ENCODE measurements at regions not wholly inside any gene's neighbourhood (a gene's known extent, or its start where the extent isn't known, plus 50 kb on each side); places are given as distances from the start of the nearest gene placed in this dataset.

DNA sequence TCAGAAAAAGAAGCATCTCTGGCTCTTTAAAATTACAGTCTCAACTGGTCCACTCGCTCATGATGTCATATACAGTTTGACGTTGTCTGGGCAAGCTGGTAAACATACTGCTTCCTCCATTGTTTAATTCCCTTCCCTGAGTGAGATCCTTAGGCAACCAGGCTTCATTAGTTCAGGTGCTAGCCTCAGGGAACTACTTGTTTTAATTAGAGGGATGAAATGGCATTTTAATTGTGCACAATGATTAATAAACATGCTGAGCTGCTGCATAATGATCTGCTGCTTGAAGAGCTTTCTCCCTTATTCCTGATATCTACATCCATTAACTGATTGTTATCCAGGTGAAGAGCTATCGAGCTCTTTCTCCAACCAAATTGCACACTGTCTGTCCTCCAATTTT is 195.6 kb upstream of the ETAA1 start:
- no peak for FAIRE-seq
- TF ChIP-seq POLR2A (IDR thresholded peaks at IDR 0.05; ENCODE audit: low read depth, low read length), result no peak
- DNase-seq (ENCODE audit: insufficient read length, low spot score), result no peak

GRCh38 chr2:67204349-67204748 is 192.8 kb upstream of the ETAA1 start:
- no peak for FAIRE-seq
- TF ChIP-seq POLR2A (IDR thresholded peaks at IDR 0.05; ENCODE audit: low read depth, low read length), result no peak

GRCh38 chr2:67208887-67209500 is 188.1 kb upstream of the ETAA1 start:
- FAIRE-seq (no peak), DNase-seq (ENCODE audit: insufficient read length, low spot score) (no peak)
- no peak for TF ChIP-seq POLR2A (IDR thresholded peaks at IDR 0.05; ENCODE audit: low read depth, low read length)

More at GRCh38 chr2:67204349-67204748, 192.8 kb upstream of the ETAA1 start:
- DNase-seq (ENCODE audit: insufficient read length, low spot score), result no peak

DNA sequence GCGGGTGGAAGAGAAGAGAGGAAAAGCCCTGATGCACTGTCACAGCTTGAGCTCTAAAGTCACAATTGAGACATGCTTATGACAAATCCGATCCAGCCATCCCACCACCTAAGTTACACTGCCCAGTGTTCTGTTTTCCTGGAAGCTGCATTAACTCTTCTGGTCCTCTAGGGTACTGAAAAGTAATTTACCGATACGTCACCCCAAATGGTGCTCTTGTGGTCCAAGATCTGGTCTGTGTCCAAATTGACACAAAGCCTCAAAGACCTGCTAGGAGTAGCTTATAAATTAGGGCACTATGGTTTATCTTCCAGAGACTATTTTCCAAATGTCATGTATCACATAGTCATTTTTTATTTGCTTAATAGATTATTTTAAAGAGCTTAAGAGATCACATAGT is 186.7 kb upstream of the ETAA1 start:
- DNase-seq (ENCODE audit: insufficient read length, low spot score) (no peak), FAIRE-seq (no peak)
- no peak for TF ChIP-seq POLR2A (IDR thresholded peaks at IDR 0.05; ENCODE audit: low read depth, low read length)

GRCh38 chr2:67212203-67212602 is 184.9 kb upstream of the ETAA1 start:
- no peak for TF ChIP-seq POLR2A (IDR thresholded peaks at IDR 0.05; ENCODE audit: low read depth, low read length)
- DNase-seq (ENCODE audit: insufficient read length, low spot score), result no peak

GRCh38 chr2:67213270-67213670 is 183.9 kb upstream of the ETAA1 start:
- FAIRE-seq, result no peak
- DNase-seq (ENCODE audit: insufficient read length, low spot score), result no peak
- no peak for TF ChIP-seq POLR2A (IDR thresholded peaks at IDR 0.05; ENCODE audit: low read depth, low read length)

More at GRCh38 chr2:67212203-67212602, 184.9 kb upstream of the ETAA1 start:
- no peak for FAIRE-seq

GRCh38 chr2:67213677-67214402 is 183.3 kb upstream of the ETAA1 start:
- FAIRE-seq (no peak), DNase-seq (ENCODE audit: insufficient read length, low spot score) (no peak)
- TF ChIP-seq POLR2A (IDR thresholded peaks at IDR 0.05; ENCODE audit: low read depth, low read length), result no peak

DNA sequence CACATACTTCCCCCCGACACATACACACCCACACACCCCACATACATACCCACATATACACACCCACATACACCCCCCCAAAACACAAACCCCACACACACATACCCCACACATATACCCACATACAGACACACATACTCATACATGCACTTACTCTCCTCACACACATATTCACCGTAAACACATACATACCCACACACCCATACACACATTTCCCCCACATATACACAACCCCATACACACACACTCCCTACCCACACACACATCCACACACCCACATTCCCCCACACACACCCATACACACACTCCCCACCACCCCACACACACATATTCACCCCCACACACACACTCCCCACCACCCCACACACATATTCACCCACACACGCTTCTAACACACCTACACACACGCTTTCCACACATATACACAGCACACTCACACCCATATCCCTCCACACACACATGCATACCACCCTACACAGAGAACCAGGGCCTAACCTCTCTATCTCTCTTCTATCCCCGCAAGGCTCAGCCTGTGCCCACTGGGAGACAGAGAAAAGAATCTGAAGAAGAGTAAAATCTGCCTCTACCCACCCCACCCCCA is 182.4 kb upstream of the ETAA1 start:
- DNase-seq (ENCODE audit: insufficient read length, low spot score), result no peak
- TF ChIP-seq POLR2A (IDR thresholded peaks at IDR 0.05; ENCODE audit: low read depth, low read length), result no peak
- FAIRE-seq, result no peak

DNA sequence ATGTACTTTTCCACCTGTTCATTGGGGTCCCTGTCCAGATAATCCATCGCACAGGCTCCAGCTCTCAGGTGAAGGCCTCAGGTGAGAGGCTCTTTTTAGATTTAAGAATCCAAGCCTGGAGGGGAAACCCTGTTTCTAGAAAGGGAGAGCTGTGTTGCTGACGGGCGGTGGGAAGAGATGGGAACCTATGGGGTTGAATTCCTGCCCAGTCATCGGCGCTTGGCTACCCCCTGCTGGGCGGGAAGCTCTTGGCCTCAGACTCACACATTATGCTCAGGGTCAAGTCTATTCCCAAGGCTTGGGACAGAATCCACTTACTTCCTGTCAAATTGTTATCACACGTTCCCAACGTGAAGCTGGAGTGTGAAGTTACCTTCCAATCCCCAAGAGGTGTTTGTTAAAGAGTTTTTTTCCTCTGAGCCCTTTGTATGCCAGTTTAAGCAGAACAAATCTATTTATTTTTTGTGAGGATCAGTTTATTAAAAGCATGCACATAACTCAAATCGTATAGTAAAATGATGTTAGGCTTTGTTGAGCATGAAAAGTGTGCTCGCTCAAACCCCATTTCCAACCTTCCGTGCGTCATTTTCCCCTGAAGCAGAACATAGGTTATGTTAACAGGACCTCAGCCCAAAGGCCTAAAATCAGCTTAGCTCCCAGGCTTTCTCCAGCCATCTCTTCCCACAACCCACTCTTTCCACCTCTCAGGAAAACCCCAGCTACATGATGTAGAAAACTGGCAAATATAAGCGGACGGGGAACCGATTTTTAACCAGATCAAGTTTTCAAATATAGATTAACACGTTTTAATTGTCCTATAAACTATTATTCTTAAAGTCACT is 181.7 kb upstream of the ETAA1 start:
- no peak for TF ChIP-seq POLR2A (IDR thresholded peaks at IDR 0.05; ENCODE audit: low read depth, low read length)
- DNase-seq (ENCODE audit: insufficient read length, low spot score) (no peak), FAIRE-seq (no peak)

DNA sequence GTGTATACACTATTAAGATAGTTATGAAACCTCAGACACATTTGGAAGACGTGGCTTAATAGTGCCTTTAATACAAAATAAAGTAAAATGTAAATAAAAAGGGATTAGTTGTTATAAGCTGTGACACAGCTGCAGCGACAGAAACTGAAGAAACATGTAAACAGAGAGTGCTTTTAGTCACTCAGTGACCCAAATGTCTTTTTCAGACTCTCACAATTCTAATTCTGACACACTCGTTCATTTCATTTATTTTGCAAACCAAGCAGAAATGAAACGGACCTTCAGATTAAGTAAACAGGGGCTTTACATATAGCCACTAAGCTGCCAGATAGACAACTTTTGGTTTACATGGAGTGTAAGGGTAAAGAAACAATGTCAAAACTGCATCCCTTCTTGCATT is 181.0 kb upstream of the ETAA1 start:
- FAIRE-seq, result no peak
- no peak for DNase-seq (ENCODE audit: insufficient read length, low spot score)
- no peak for TF ChIP-seq POLR2A (IDR thresholded peaks at IDR 0.05; ENCODE audit: low read depth, low read length)

GRCh38 chr2:67216881-67217280 is 180.3 kb upstream of the ETAA1 start:
- DNase-seq (ENCODE audit: insufficient read length, low spot score) (no peak), FAIRE-seq (no peak)
- TF ChIP-seq POLR2A (IDR thresholded peaks at IDR 0.05; ENCODE audit: low read depth, low read length), result no peak

DNA sequence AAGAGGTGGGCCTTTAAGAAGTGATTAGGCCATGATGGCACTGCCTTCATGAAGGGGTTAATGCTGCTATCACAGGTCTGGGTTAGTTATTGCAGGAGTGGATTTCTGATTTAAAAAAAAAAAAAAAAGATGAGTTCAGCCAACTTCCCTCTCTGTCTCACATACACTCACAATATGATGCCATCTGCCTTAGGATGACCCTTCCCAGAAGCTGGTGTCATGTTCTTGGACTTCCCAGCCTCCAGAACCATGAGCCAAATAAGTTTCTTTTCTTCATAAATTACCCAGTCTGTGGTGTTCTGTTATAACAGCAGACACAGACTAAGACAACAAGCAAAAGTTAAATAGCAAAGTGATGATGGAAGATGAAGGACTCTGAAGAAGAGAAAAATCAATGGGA is 179.7 kb upstream of the ETAA1 start:
- TF ChIP-seq POLR2A (IDR thresholded peaks at IDR 0.05; ENCODE audit: low read depth, low read length), result no peak
- no peak for FAIRE-seq
- no peak for DNase-seq (ENCODE audit: insufficient read length, low spot score)

- FAIRE-seq (no peak), DNase-seq (ENCODE audit: insufficient read length, low spot score) (no peak)
- no peak for TF ChIP-seq POLR2A (IDR thresholded peaks at IDR 0.05; ENCODE audit: low read depth, low read length)
These were observed 179.1 kb upstream of the ETAA1 start for GRCh38 chr2:67218056-67218455.

DNA sequence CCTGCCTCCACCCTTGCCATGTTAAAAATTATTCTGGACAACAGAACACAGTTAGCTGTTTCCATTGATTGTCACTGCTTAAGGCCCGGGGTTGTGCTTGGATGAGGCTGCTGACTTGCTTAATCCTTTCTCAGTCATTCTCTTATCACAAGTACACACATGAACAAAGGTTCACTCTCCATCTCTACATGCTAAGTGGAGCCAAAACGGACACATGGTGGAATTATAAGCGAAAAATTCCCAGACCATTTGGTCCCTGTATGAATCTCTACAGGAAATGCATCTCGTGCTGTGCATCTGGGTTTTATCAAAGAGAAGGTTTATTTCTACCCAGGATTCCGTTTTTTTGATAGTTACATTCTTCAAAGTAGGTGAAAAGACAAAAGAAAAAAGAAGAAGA is 177.5 kb upstream of the ETAA1 start:
- no peak for TF ChIP-seq POLR2A (IDR thresholded peaks at IDR 0.05; ENCODE audit: low read depth, low read length)
- DNase-seq (ENCODE audit: insufficient read length, low spot score), result no peak
- FAIRE-seq, result no peak

All from H54 (cell line).